Caco-2 (cell line): ENCODE measurements at regions not wholly inside any gene's neighbourhood (a gene's known extent, or its start where the extent isn't known, plus 50 kb on each side); places are given as distances from the start of the nearest gene placed in this dataset.

Experiments
- BruUV-seq: library from RNA; stranded (reverse); fragments of 400-500 nt; replicated peaks from 2 replicates; lab custom pipeline; 2021; lab: Mats Ljungman, UMichigan
- CTCF ChIA-PET: fragments of 300-600 bp; sonication (Branson Sonifier 250); formaldehyde crosslinking; loops from one replicate; lab custom pipeline; 2022; ENCODE audit warnings: antibody characterized with exemption; lab: Charles Lee
- POLR2A ChIA-PET: fragments of 300-600 bp; sonication (Branson Sonifier 250); formaldehyde crosslinking; loops from one replicate; lab custom pipeline; 2022; ENCODE audit warnings: antibody characterized with exemption; lab: Charles Lee
- DNase-seq, 2 experiments: peaks; one replicate each; pipeline versions ENCODE4 v3.0.0 to v3.0.0-alpha.2; 2020 to 2022
- H3K27me3 ChIP-seq: replicated peaks from 2 replicates; pipeline ENCODE4 v1.6.0; 2011; ENCODE audit warnings: low read length; ENCODE audit not compliant: control insufficient read depth, insufficient read depth
- H3K36me3 ChIP-seq: 2 replicates; pipeline ENCODE4 v1.5.1; 2011; ENCODE audit warnings: low read length; ENCODE audit not compliant: control insufficient read depth, insufficient read depth
- H3K4me1 ChIP-seq: fragments of 250-450 bp; sonication (Bioruptor Pico); 2 replicates; pipeline ENCODE4 v1.5.1; 2020; ENCODE audit warnings: mild to moderate bottlenecking
- H3K4me3 ChIP-seq: 2 replicates; pipeline ENCODE4 v1.5.1; 2011; ENCODE audit warnings: low read depth, mild to moderate bottlenecking, control low read depth, low read length
- H3K9me3 ChIP-seq: fragments of 250-450 bp; sonication (Bioruptor Pico); 2 replicates; pipeline ENCODE4 v1.5.1; 2020; ENCODE audit warnings: mild to moderate bottlenecking, moderate library complexity
- H3K27ac Mint-ChIP-seq: one replicate; pipeline ENCODE4 v1.8.0; 2022; ENCODE audit warnings: mixed read lengths; ENCODE audit not compliant: unreplicated experiment
- H3K27me3 Mint-ChIP-seq: one replicate; pipeline ENCODE4 v1.8.0; 2022; ENCODE audit warnings: mixed read lengths; ENCODE audit not compliant: insufficient read depth, unreplicated experiment
- H3K36me3 Mint-ChIP-seq: one replicate; pipeline ENCODE4 v1.8.0; 2022; ENCODE audit warnings: mild to moderate bottlenecking, mixed read lengths; ENCODE audit not compliant: insufficient read depth, unreplicated experiment
- H3K4me1 Mint-ChIP-seq: one replicate; pipeline ENCODE4 v1.8.0; 2022; ENCODE audit warnings: low read depth, mixed read lengths; ENCODE audit not compliant: unreplicated experiment
- H3K4me3 Mint-ChIP-seq: one replicate; pipeline ENCODE4 v1.8.0; 2022; ENCODE audit warnings: mild to moderate bottlenecking, moderate library complexity, mixed read lengths; ENCODE audit not compliant: unreplicated experiment
- H3K9me3 Mint-ChIP-seq: one replicate; pipeline ENCODE4 v1.8.0; 2022; ENCODE audit warnings: mixed read lengths; ENCODE audit not compliant: unreplicated experiment
- CTCF ChIP-seq, 2 experiments: fragments of 200-600 bp in 1 of 2; IDR thresholded peaks; 1 replicate in 1 of 2; 2 replicates in 1 of 2; pipeline versions ENCODE4 v1.5.1 to v1.8.0; 2011 to 2022; ENCODE audit warnings: antibody characterized with exemption in 1 of 2, control low read depth in 1 of 2, inconsistent platforms in 1 of 2, low read depth in 1 of 2, low read length in 1 of 2, mild to moderate bottlenecking in 1 of 2, moderate library complexity in 1 of 2; ENCODE audit not compliant: insufficient read depth in 1 of 2, severe bottlenecking in 1 of 2, unreplicated experiment in 1 of 2
- intact Hi-C: fragments of 100-400 bp; cut with micrococcal nuclease; formaldehyde crosslinking; loops from one replicate; pipeline ENCODE4 v1.10.0; 2022; ENCODE audit not compliant: unreplicated experiment

DNA sequence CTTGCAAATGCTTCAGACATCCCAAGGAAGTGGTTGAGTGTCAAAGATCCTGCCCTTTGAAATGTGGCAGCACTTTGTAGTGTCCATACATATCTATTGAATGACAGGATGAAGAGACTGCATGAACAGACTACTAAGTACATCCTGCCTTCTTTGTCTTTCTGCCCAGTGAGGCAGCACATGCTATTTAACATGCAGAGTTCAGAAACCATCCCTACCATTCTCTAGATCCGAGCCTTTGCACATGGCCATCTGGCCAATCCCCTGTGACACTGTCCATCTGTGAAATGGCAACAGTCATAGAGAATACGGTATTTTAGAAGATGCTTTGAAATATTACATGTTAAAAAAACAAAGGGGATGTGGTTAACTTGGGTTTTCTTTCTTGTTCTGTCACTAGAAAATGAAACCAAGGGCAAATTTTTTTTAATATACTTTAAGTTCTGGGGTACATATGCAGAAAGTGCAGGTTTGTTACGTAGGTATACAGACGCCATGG, 519.6 kb downstream of the NTRK3 start:
- no peaks in the 10 kb centered on the region for H3K36me3 ChIP-seq
- no peaks in the 10 kb centered on the region for H3K4me1 ChIP-seq
- no peak for DNase-seq
- ChIA-PET POLR2A (no interaction called here), CTCF (no interaction called here)
- no peaks in the 10 kb centered on the region for H3K27me3 ChIP-seq
- no peak overlapping the region for H3K4me3 ChIP-seq
- H3K4me1 Mint-ChIP-seq = no peaks in the 10 kb centered on the region
- no TSS peak for BruUV-seq
- peaks cover 16% of the 10 kb centered on the region for H3K27me3 Mint-ChIP-seq
- H3K36me3 Mint-ChIP-seq = no peaks in the 10 kb centered on the region
- H3K9me3 ChIP-seq = no peaks in the 10 kb centered on the region
- no peak overlapping the region for H3K27ac Mint-ChIP-seq
- H3K9me3 Mint-ChIP-seq = no peaks in the 10 kb centered on the region
- H3K4me3 Mint-ChIP-seq = no peak overlapping the region
- no peak for TF ChIP-seq CTCF (IDR thresholded peaks at IDR 0.05; ENCODE audit: insufficient read depth in 1 of 2, low read depth in 1 of 2, low read length in 1 of 2, severe bottlenecking in 1 of 2, unreplicated experiment in 1 of 2)
- intact Hi-C loops = no loop called here

DNA sequence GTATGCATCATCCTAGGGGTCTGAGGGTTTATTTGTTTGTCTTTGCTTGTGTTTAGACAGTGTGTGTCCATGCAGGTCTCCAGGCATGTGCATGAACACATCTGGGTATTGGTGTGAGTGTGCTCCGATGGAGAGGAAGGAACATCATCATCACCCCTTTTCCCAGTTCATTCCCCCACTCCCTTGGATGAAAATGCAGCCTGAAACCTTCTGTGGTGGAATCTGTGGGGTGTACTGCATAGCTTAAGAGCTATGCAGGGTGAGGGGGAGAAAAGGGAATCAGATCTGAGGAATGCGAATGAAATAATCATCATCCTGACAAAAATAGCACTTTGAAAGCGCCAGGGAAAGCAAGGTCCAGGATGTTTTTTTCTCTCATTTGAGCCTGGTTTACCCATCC, 520.1 kb downstream of the NTRK3 start:
- Histone ChIP-seq H3K9me3 (no peaks in the 10 kb centered on the region), H3K36me3 (no peaks in the 10 kb centered on the region), H3K4me3 (no peak overlapping the region), H3K27me3 (no peaks in the 10 kb centered on the region), H3K4me1 (no peaks in the 10 kb centered on the region)
- Mint-ChIP-seq H3K27me3 (peaks cover 16% of the 10 kb centered on the region), H3K4me1 (no peaks in the 10 kb centered on the region), H3K9me3 (no peaks in the 10 kb centered on the region), H3K4me3 (no peak overlapping the region), H3K36me3 (no peaks in the 10 kb centered on the region), H3K27ac (no peak overlapping the region)
- TF ChIP-seq CTCF (IDR thresholded peaks at IDR 0.05; ENCODE audit: insufficient read depth in 1 of 2, low read depth in 1 of 2, low read length in 1 of 2, severe bottlenecking in 1 of 2, unreplicated experiment in 1 of 2) = no peak
- ChIA-PET CTCF (no interaction called here), POLR2A (no interaction called here)
- BruUV-seq = no TSS peak
- no peak for DNase-seq
- intact Hi-C loops = no loop called here

- BruUV-seq = no TSS peak
- no peaks in the 10 kb centered on the region for H3K27me3 ChIP-seq
- H3K4me3 ChIP-seq = no peak overlapping the region
- intact Hi-C loops = no loop called here
- Mint-ChIP-seq H3K4me3 (no peak overlapping the region), H3K9me3 (no peaks in the 10 kb centered on the region), H3K36me3 (no peaks in the 10 kb centered on the region), H3K4me1 (no peaks in the 10 kb centered on the region), H3K27me3 (peaks cover 16% of the 10 kb centered on the region), H3K27ac (no peak overlapping the region)
- no peak for TF ChIP-seq CTCF (IDR thresholded peaks at IDR 0.05; ENCODE audit: insufficient read depth in 1 of 2, low read depth in 1 of 2, low read length in 1 of 2, severe bottlenecking in 1 of 2, unreplicated experiment in 1 of 2)
- ChIA-PET POLR2A (no interaction called here), CTCF (no interaction called here)
- no peaks in the 10 kb centered on the region for H3K36me3 ChIP-seq
- no peaks in the 10 kb centered on the region for H3K9me3 ChIP-seq
- H3K4me1 ChIP-seq = no peaks in the 10 kb centered on the region
- no peak for DNase-seq
These were observed 521.0 kb downstream of the NTRK3 start for GRCh38 chr15:87735522-87735921.
